NCI-H1417 treated with DMSO at 0.1 percent for 48 hours (cell line): ENCODE measurements at regions not wholly inside any gene's neighbourhood (a gene's known extent, or its start where the extent isn't known, plus 50 kb on each side); places are given as distances from the start of the nearest gene placed in this dataset.

ENCODE experiments used
- DNase-seq: peaks from one replicate; lab custom pipeline; 2025; lab: John Stamatoyannopoulos, UW

DNA sequence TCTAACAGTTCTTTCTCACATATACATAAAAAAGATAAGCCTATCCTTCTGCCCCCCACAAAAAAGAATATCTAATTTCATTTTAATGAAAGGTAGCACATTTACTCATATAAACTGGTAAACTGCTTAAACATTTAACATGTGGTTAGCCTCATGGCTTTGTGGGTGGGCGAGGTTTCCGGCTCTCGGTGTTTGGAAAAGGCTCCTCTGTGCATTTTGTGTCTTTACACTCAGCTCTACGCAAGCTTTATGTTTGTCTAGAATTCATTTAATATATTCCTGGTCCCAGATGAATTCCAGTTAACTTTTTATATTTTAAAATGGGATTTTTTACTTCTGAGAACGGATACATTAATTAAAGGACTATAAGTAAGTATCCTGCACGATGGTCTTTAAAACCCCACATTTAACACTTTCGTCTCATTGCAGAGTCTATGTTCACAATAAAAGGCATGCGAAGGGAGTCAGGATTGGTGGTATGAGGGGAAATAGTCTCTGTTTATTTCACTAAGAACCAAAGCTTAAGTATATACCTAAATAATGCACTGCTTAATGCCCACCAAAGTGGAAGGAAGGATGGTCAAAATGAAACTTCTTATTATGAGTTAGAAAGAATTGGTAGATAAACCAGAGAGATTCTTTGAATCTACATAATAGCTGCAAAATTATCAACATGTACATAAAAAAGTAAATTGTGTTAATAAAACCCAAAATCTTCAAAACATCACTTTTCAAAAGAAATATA is 197.2 kb downstream of the CRPPA start:
- no peak for DNase-seq

DNA sequence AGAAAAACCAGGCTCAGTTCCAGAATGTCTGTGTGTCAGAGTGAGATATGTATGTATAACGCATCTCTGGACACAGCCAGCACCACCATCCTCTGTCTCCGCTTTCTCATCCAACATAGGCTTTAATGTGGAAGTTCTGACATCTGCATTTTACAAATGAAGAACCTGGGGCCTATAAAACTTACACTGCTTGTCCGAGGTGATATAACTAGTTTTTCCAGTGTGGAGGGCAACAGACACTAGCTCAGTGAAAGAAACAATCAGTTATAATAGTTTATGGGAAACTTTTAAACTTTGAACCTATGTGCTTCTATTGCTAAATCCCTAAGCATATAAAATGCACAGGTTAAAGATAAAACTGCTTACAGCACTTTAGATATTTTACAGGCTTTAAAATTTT is 208.7 kb downstream of the CRPPA start:
- no peak for DNase-seq

GRCh38 chr7:16212032-16212431 is 209.3 kb downstream of the CRPPA start:
- no peak for DNase-seq

DNA sequence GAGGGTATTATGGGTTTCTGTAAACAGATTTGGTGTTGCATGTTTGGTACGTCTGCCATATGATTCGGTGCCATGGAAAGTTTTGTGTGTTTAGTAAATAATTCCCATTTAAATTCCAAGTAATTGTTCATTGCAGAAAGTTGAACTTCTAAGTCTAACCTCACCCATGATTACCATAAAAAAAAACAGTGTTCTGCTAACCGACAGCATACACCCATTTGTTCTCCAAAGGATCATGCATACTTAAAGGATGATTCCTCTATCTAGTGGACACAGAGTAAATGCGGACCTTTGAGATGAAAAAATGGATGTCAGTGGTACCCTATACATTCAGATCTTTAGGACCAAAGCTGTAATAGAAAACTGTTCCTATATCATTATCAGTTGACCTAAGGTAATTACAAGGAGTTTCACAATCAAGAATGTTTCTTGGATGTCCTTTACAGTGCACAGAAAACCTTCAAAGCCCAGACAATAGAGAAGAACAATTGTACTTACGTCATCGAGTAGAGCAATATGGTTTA is 209.9 kb downstream of the CRPPA start:
- DNase-seq: no peak

- no peak for DNase-seq
Measured at GRCh38 chr7:16210171-16210570, 211.2 kb downstream of the CRPPA start.

DNA sequence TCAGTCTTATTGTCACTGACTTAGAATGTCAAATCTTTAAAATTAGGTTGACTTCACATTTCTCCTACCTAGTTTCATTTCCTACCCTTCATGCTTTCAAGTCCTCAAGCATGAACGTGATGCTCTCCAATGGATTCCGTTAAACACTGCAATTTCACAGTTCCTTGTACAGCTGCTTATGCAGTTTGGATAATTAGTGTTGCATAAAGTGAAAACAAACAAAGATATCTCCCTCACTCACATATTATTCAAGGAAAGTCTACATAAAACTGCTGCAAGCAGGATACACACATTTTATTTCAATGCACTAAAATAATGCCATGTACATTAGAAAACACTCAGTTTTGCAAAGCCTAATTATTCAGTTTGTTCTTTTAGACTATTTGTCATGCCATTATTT is 214.0 kb downstream of the CRPPA start:
- DNase-seq: no peak

DNA sequence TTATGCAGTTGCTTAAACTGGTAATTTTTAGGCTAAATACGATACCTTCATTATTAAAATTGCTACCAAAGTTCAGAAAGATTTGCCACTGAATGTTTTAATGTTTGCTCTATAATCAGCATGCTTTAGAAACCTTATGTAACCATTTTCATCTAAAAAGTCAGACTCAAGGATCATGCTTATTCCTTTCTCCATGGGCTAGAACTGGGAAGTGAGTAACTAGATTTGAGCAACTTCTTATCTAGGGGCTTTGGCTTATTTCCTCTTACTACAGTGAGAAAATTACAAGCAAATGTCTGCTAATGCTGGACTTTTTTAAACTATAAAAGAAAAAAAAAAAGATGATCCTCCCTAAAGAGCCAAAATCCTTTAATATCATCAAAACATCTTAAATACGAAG is 215.9 kb downstream of the CRPPA start:
- DNase-seq: no peak

DNA sequence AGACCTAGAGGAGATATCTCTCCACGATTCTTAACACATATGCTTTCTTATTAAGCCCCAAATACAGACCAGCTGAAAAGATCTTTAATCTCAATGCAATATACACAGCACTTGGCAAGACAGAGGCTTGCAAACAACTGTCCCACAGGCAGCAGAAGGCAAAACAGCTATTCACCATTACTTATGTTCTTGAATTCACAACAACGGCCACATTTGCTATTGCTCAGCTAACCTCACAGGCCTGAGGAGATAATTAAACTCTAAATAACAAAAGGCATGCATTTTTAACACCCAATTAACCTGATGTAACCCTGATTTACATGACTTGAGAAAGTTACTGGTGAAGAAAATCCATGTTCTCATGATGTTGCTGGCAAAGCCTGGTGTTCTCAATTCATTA is 216.4 kb downstream of the CRPPA start:
- no peak for DNase-seq

DNA sequence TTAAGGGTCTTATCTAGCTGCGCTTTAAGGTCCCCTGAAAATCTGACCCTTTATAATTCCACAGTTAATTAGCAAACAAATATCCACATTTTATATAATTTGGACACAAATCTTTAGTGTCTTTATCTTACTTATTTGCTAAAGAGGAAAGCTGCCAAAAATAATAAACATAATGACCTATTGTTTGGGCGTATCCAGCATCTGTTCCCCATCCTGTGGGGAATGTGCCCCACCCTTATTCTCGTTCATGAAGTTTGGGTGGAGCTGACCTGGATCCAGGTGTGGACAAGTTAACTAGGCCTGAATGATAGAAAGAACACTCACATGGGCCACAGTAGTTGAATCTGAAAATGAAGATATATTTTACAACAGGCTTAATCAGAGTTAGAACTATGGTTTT is 218.3 kb downstream of the CRPPA start:
- no peak for DNase-seq

DNA sequence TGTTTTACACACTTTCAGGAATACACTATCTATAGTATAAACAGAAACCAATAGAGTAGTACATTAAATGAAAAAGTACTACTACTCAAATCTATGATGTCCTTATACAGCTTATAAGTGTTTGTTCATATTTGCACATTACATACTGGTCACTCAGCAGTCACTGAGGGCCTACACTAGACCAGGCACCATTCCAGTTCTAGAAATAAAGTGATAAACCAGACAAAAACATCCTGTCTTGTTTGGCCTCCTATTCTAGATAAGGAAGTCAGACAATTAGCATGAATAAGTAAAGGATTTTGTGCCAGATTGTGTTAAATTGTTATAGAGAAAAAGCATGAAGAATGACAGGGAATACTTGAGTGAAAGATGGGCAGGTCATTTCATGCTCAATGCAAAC is 219.0 kb downstream of the CRPPA start:
- no peak for DNase-seq

GRCh38 chr7:16200591-16200990 is 220.7 kb downstream of the CRPPA start:
- no peak for DNase-seq

- DNase-seq: no peak
Measured at GRCh38 chr7:16193631-16194030, 227.7 kb downstream of the CRPPA start.

DNA sequence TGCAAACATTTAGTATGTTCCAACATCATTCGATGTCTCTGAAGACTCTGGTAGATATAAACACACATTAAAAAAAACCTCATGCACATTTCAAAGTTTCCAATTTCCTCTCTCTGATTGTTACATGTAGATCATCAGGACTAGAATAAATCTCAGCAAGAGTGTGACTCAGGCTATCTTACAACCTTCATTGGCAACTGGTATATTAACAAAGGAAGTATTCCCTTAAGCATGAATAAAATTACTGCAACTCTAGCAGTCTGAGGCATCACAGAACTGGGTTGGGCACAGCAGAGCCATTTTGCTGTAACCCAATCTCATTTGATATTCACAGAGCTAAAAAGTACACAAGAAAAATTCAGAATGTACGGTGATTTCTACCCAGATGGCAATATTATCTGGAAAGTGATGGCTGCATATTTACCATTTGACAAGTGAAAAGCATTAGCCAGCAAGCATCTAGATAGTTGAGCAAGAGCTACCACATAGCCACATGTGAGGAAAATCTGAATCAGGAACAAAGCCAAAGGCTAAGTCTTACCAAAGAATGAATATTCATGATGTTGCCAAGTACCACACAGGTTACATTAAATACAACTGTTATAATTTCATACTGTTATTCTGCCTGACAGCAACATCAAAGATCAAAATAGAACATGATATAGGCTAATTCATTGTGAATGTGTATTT is 232.2 kb downstream of the CRPPA start:
- no peak for DNase-seq

GRCh38 chr7:16187131-16187530 is 234.2 kb downstream of the CRPPA start:
- no peak for DNase-seq

DNA sequence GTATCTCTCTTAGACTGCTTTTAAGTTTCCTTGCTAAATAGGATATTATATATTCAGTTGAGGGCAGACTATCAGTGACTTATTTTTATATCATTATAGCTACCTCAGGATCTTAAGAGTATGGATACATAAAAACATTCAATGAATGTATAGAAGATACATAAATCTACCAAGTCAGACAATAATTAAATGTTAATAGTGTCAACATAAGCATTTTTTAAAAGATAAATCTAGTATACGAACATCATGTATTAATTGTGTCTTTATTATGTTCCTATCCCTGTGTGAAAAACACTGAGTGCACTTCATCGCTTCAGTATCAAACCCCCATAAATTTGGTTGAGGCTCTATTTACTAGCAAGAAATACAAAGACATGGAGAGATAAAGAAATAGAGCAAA is 242.8 kb downstream of the CRPPA start:
- DNase-seq: no peak

- DNase-seq: no peak
Measured at GRCh38 chr7:16178092-16178491, 243.2 kb downstream of the CRPPA start.

DNA sequence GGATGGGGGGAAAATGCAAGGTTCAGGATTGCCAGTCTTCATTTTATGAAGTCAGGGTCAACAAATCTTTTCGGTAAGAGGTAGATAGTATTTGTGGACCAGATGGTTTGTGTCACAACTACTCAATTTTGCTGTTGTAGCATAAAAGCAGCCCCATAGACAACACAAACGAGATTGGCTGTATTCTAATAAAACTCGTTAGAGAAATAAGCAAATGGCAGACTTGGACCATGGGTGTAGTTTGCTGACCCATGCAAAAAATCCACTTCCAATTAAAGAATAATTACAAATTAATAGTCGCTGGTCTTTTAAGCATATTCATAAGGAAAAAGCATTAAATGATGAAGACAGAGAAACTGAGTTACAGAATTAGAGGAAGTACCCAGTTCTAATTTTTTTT is 247.1 kb downstream of the CRPPA start:
- DNase-seq: no peak

GRCh38 chr7:16172366-16172765 is 249.0 kb downstream of the CRPPA start:
- no peak for DNase-seq

GRCh38 chr7:16171928-16172327 is 249.4 kb downstream of the CRPPA start:
- DNase-seq: no peak

DNA sequence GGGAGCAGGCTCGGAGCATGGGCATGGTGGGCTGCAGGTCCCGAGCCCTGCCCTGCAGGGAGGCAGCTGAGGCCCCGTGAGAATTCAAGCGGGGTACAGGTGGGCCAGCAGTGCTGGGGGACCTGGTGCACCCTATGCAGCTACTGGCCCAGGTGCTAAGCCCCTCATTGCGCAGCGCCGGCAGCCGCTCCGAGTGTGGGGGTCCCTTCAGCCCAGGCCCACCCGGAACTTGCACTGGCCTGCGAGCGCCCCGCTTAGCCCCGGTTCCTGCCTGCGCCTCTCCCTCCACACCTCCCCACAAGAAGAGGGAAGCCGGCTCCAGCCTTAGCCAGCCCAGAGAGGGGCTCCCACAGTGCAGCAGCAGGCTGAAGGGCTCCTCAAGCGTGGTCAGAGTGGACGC is 250.7 kb downstream of the CRPPA start:
- DNase-seq: no peak

DNA sequence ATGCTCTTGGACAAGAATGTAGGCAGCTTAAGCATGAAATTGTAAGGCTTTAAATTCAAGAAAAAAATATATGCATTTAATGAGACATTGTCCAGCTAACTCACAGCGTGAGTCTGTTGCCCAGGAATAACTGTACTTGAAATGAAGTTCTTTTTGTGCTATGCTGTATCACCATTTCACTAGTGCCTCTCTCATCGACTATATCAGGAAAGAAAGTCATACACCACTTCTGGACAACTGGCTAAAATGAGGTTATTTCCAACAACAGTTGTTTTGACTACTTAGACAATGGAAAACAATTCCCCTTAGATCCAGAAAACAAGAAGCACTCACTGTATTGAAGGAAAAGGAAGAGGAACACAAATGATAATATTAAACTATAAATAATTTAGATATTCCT is 251.8 kb downstream of the CRPPA start:
- no peak for DNase-seq

DNA sequence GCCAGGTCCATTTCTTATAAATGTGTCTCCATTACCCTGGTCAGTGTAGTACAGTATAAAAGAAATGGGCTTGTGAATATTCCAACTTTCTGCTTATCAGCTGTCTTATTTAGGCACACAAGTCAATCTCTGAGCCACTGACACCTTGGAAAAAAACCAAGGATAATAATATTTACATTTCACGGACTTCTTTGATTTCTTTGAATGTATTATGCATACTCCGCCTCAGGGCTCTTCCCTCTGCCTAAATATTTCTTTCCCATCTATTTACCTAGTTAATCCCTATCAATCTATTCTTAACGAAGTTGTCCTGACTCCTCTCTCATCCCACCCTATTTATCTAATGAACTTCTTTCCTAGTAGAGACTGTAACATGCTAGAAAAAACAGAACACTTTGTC is 253.8 kb downstream of the CRPPA start:
- DNase-seq: no peak

GRCh38 chr7:16144361-16144760 is 277.0 kb downstream of the CRPPA start:
- no peak for DNase-seq

- DNase-seq: no peak
Measured at GRCh38 chr7:16137944-16138343, 283.4 kb downstream of the CRPPA start.
